GM12892 (cell line): ENCODE measurements at regions not wholly inside any gene's neighbourhood (a gene's known extent, or its start where the extent isn't known, plus 50 kb on each side); places are given as distances from the start of the nearest gene placed in this dataset.

Experiments
- POLR2A ChIP-seq: IDR thresholded peaks from 2 replicates; pipeline ENCODE4 v1.6.1; 2011; ENCODE audit warnings: low read depth, low read length, control low read depth
- POLR2AphosphoS5 ChIP-seq: IDR thresholded peaks from 2 replicates; pipeline ENCODE4 v1.6.1; 2011; ENCODE audit warnings: low read depth, low read length, control low read depth

DNA sequence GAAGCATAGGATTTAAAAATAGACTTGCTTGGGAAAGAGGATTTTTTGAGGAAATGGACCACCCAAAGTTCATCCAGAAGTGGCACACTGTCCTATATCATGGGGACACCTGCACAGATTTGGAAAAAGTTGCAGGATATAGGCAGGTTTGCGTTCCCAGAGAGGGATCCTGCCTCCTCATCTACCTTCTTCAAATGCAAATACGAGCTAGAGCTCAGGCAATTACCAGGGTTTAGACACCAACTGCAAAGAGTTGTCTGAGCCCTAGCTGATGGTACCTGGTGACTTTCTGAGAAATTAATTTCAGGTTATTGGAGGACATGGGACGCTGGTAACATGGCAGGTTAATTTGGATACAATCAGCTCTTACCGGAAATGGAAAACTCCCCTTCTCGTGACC is 423.7 kb upstream of the MTPN start:
- no peak for TF ChIP-seq POLR2AphosphoS5
- no peak for TF ChIP-seq POLR2A
